ENCODE measurements at regions not wholly inside any gene's neighbourhood (a gene's known extent, or its start where the extent isn't known, plus 50 kb on each side); places are given as distances from the start of the nearest gene placed in this dataset.

GRCh38 chr10:120313715-120314114 is 143.3 kb upstream of the PLPP4 start:
- TF ChIP-seq CTCF (IDR thresholded peaks at IDR 0.05) (no peak), POLR2A (IDR thresholded peaks at IDR 0.05) (no peak)

Measured in tibial nerve (tissue), 3 donors.